Liver (tissue), 8 donors: ENCODE measurements at regions not wholly inside any gene's neighbourhood (a gene's known extent, or its start where the extent isn't known, plus 50 kb on each side); places are given as distances from the start of the nearest gene placed in this dataset.

Experiments used
- DNase-seq: peaks from one replicate; pipeline ENCODE4 v3.0.0-alpha.2; 2017; ENCODE audit warnings: low spot score
- H3K27ac ChIP-seq, 2 donors: one replicate each; pipeline ENCODE4 v1.7.0; 2013; ENCODE audit warnings: inconsistent platforms in 2 of 2, low read length in 2 of 2, control low read depth in 1 of 2, low read depth in 1 of 2, mild to moderate bottlenecking in 1 of 2
- H3K27me3 ChIP-seq, 4 donors: one replicate each; pipeline versions ENCODE4 v1.6.1 to v1.7.0; 2013; ENCODE audit warnings: low read length in 3 of 4, inconsistent platforms in 1 of 4, mild to moderate bottlenecking in 1 of 4, moderate library complexity in 1 of 4; ENCODE audit not compliant: control insufficient read depth in 4 of 4, insufficient read depth in 4 of 4
- H3K36me3 ChIP-seq, 4 donors: one replicate each; pipeline versions ENCODE4 v1.6.1 to v1.7.0; 2013; ENCODE audit warnings: low read length in 3 of 4, mild to moderate bottlenecking in 3 of 4, low read depth in 1 of 4, moderate library complexity in 1 of 4; ENCODE audit not compliant: control insufficient read depth in 4 of 4, insufficient read depth in 3 of 4
- H3K4me1 ChIP-seq, 4 donors: one replicate each; pipeline versions ENCODE4 v1.6.1 to v1.7.0; 2013; ENCODE audit warnings: low read length in 3 of 4, mild to moderate bottlenecking in 3 of 4, moderate library complexity in 1 of 4; ENCODE audit not compliant: control insufficient read depth in 4 of 4, insufficient read depth in 4 of 4
- H3K4me3 ChIP-seq, 3 donors: one replicate each; pipeline versions ENCODE4 v1.6.1 to v1.7.0; 2013; ENCODE audit warnings: low read length in 3 of 3, control low read depth in 1 of 3, low read depth in 1 of 3, mild to moderate bottlenecking in 1 of 3
- H3K9ac ChIP-seq, 2 donors: one replicate each; pipeline ENCODE4 v1.7.0; 2013; ENCODE audit warnings: low read length in 2 of 2, mild to moderate bottlenecking in 2 of 2, moderate library complexity in 2 of 2, control low read depth in 1 of 2, low read depth in 1 of 2
- H3K9me3 ChIP-seq, 4 donors: one replicate each; pipeline versions ENCODE4 v1.6.1 to v1.7.0; 2013; ENCODE audit warnings: low read length in 3 of 4; ENCODE audit not compliant: control insufficient read depth in 4 of 4
- ATF3 ChIP-seq: IDR thresholded peaks from 2 replicates; pipeline ENCODE4 v1.6.1; 2016; ENCODE audit warnings: antibody characterized with exemption
- CTCF ChIP-seq: fragments of 150-350 bp; IDR thresholded peaks from 2 replicates; pipeline ENCODE4 v1.5.1; 2017; ENCODE audit warnings: improper control_type of control experiment, low read depth, low read length; ENCODE audit not compliant: missing input control
- EGR1 ChIP-seq, 2 donors: IDR thresholded peaks; 2 replicates each; pipeline ENCODE4 v1.6.1; 2016 to 2018; ENCODE audit warnings: antibody characterized with exemption in 2 of 2, low read depth in 2 of 2
- FOXA1 ChIP-seq: IDR thresholded peaks from 2 replicates; pipeline ENCODE4 v1.6.1; 2016; ENCODE audit warnings: antibody characterized with exemption
- FOXA2 ChIP-seq: IDR thresholded peaks from 2 replicates; pipeline ENCODE4 v1.6.1; 2016; ENCODE audit warnings: antibody characterized with exemption
- GABPA ChIP-seq, 2 donors: IDR thresholded peaks in 1 of 2; conservative IDR thresholded peaks in 1 of 2; 2 replicates each; pipeline ENCODE4 v1.6.1; 2016; ENCODE audit warnings: antibody characterized with exemption in 2 of 2, mild to moderate bottlenecking in 1 of 2, moderate library complexity in 1 of 2
- HNF4A ChIP-seq, 2 donors: conservative IDR thresholded peaks; 2 replicates each; pipeline ENCODE4 v1.6.1; 2016; ENCODE audit warnings: antibody characterized with exemption in 2 of 2, mild to moderate bottlenecking in 2 of 2
- HNF4G ChIP-seq: IDR thresholded peaks from 2 replicates; pipeline ENCODE4 v1.6.1; 2016; ENCODE audit warnings: antibody characterized with exemption
- JUND ChIP-seq, 2 donors: IDR thresholded peaks; 2 replicates each; pipeline ENCODE4 v1.6.1; 2016; ENCODE audit warnings: antibody characterized with exemption in 2 of 2
- MAX ChIP-seq: IDR thresholded peaks from 2 replicates; pipeline ENCODE4 v1.6.1; 2016; ENCODE audit warnings: antibody characterized with exemption
- NR2F2 ChIP-seq: IDR thresholded peaks from 2 replicates; pipeline ENCODE4 v1.6.1; 2016; ENCODE audit warnings: antibody characterized with exemption
- RAD21 ChIP-seq, 2 donors: IDR thresholded peaks; 2 replicates each; pipeline ENCODE4 v1.6.1; 2016; ENCODE audit warnings: antibody characterized with exemption in 2 of 2, mild to moderate bottlenecking in 2 of 2
- REST ChIP-seq: IDR thresholded peaks from 2 replicates; pipeline ENCODE4 v1.6.1; 2016; ENCODE audit warnings: antibody characterized with exemption, mild to moderate bottlenecking
- RXRA ChIP-seq, 2 donors: IDR thresholded peaks; 2 replicates each; pipeline ENCODE4 v1.6.1; 2017 to 2018; ENCODE audit warnings: antibody characterized with exemption in 2 of 2, mild to moderate bottlenecking in 1 of 2
- SP1 ChIP-seq: IDR thresholded peaks from 2 replicates; pipeline ENCODE4 v1.6.1; 2018; ENCODE audit warnings: antibody characterized with exemption, mild to moderate bottlenecking
- TAF1 ChIP-seq: conservative IDR thresholded peaks from 2 replicates; pipeline ENCODE4 v1.6.1; 2016; ENCODE audit warnings: antibody characterized with exemption, mild to moderate bottlenecking
- YY1 ChIP-seq: IDR thresholded peaks from 2 replicates; pipeline ENCODE4 v1.6.1; 2016; ENCODE audit warnings: antibody characterized with exemption, mild to moderate bottlenecking
- ZBTB33 ChIP-seq: IDR thresholded peaks from 2 replicates; pipeline ENCODE4 v1.6.1; 2016; ENCODE audit warnings: antibody characterized with exemption
- WGBS: extraction: QIAGEN DNeasy Blood & Tissue Kit; methylation state at CpG from one replicate; pipeline ENCODE4 v1.1.7; 2013; 5-methylcytosine and 5-hydroxymethylcytosine counted together
- donor health status: healthy.
- donor health status: healthy.
- donor health status: healthy.
- donor health status: healthy.
- donor health status: healthy.

- TF ChIP-seq EGR1 (IDR thresholded peaks at IDR 0.05; ENCODE audit: low read depth in 2 of 2) (no peak), NR2F2 (no peak), FOXA1 (no peak)
Measured at GRCh38 chr21:22258821-22259220, 1260.6 kb downstream of the NCAM2 start.

GRCh38 chr21:22260274-22260673, 1262.1 kb downstream of the NCAM2 start:
- no peak overlapping the region for H3K27ac ChIP-seq
- TF ChIP-seq RAD21 (IDR thresholded peaks at IDR 0.05): no peak
- TF ChIP-seq EGR1 (IDR thresholded peaks at IDR 0.05; ENCODE audit: low read depth in 2 of 2): no peak
- TF ChIP-seq ZBTB33: no peak
- no peak for TF ChIP-seq SP1
- TF ChIP-seq CTCF: no peak
- no peak for TF ChIP-seq MAX
- no peak for TF ChIP-seq FOXA2
- TF ChIP-seq HNF4A (conservative IDR thresholded peaks at IDR 0.05): no peak
- TF ChIP-seq YY1: no peak
- TF ChIP-seq RXRA (IDR thresholded peaks at IDR 0.05): no peak
- no peak for TF ChIP-seq NR2F2
- TF ChIP-seq TAF1: no peak
- no peak for TF ChIP-seq HNF4G
- no peak for TF ChIP-seq JUND (IDR thresholded peaks at IDR 0.05)
- TF ChIP-seq ATF3: no peak
- TF ChIP-seq REST: no peak
- no peak for TF ChIP-seq FOXA1
- no peak for TF ChIP-seq GABPA (IDR thresholded peaks at IDR 0.05 in 1 of 2, conservative IDR thresholded peaks at IDR 0.05 in 1 of 2)
- WGBS: 94% methylated on average over 2 of the region's 2 CpGs
- no peak for DNase-seq
- H3K27me3 ChIP-seq: no peaks in the 10 kb centered on the region
- no peak overlapping the region for H3K4me3 ChIP-seq
- H3K9me3 ChIP-seq: no peaks in the 10 kb centered on the region
- no peak overlapping the region for H3K9ac ChIP-seq
- H3K36me3 ChIP-seq: no peaks in the 10 kb centered on the region
- no peaks in the 10 kb centered on the region for H3K4me1 ChIP-seq

More at GRCh38 chr21:22258821-22259220, 1260.6 kb downstream of the NCAM2 start:
- DNase-seq: no peak
- no peaks in the 10 kb centered on the region for H3K36me3 ChIP-seq
- no peak overlapping the region for H3K27ac ChIP-seq
- no peaks in the 10 kb centered on the region for H3K4me1 ChIP-seq
- 84% methylated on average over 1 of the region's 1 CpG for WGBS
- H3K9me3 ChIP-seq: no peaks in the 10 kb centered on the region
- no peak overlapping the region for H3K9ac ChIP-seq
- H3K4me3 ChIP-seq: no peak overlapping the region
- no peaks in the 10 kb centered on the region for H3K27me3 ChIP-seq
